ENCODE measurements at regions not wholly inside any gene's neighbourhood (a gene's known extent, or its start where the extent isn't known, plus 50 kb on each side); places are given as distances from the start of the nearest gene placed in this dataset.

DNA sequence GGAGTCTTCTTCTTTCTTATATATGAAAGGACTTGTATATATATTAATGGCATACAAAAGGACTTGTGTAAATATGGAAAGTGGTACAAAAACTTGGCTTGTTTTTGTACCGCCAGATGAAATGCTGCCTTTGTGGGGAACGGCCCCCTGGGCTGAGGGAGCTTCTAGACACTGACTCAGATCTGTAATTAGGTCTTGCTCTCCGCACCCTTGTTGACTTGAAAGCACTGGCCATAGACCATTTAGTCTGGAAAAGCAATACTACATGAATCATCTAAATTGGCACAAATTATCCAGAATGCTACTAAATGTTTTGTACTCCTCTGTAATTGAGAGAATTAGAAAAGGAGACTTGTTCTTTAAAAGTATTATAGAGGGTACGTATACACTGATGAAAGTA is 399.9 kb upstream of the RGS6 start:
- TF ChIP-seq, protein P1, sequence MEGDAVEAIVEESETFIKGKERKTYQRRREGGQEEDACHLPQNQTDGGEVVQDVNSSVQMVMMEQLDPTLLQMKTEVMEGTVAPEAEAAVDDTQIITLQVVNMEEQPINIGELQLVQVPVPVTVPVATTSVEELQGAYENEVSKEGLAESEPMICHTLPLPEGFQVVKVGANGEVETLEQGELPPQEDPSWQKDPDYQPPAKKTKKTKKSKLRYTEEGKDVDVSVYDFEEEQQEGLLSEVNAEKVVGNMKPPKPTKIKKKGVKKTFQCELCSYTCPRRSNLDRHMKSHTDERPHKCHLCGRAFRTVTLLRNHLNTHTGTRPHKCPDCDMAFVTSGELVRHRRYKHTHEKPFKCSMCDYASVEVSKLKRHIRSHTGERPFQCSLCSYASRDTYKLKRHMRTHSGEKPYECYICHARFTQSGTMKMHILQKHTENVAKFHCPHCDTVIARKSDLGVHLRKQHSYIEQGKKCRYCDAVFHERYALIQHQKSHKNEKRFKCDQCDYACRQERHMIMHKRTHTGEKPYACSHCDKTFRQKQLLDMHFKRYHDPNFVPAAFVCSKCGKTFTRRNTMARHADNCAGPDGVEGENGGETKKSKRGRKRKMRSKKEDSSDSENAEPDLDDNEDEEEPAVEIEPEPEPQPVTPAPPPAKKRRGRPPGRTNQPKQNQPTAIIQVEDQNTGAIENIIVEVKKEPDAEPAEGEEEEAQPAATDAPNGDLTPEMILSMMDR (IDR thresholded peaks at IDR 0.05; ENCODE audit: low read length) = no peak
- no peak for TF ChIP-seq EZH2 (IDR thresholded peaks at IDR 0.05; ENCODE audit: borderline replicate concordance, low read length)

Data from OCI-LY1 (cell line).